ENCODE measurements at regions not wholly inside any gene's neighbourhood (a gene's known extent, or its start where the extent isn't known, plus 50 kb on each side); places are given as distances from the start of the nearest gene placed in this dataset.

DNA sequence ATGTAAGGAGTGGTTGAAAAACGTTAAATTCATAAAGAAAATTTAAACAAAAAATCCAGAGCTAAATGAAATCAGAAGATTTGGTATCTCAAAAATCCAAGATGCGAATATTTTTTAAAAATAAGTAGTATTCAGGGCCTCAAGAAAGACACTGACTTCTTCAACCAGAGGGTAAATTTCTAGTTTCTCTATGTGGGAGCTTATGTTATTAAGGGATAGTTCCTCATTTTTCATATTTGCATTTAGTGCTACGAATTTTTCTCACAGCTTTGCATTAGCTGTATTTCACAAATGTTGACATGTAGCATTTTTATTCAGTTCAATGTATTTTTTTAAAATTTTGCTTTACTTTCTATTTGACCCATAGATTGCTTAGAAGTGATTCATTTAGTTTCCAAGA is 454.7 kb downstream of the CBLN2 start:
- DNase-seq (ENCODE audit: low read depth in 2 of 2) = no peak

DNA sequence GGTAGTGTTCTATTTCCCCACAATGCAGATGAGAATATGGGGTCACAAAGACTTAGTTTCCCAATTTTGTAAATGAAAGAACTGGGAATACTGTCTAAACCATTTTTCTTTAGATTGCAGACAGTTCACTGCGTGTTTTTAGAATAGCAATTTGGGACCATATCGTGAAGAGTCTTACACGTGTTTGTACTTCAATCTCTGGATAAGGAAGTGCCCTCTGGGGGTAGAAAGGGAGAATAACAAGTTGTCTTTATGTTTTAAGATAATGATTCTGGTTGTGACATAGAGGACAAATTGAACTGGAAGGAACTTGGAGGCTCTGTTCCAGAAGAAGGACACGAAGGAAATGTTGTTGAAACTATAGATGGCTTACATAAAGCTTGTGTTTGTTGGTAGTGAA is 457.7 kb downstream of the CBLN2 start:
- no peak for DNase-seq (ENCODE audit: low read depth in 2 of 2)

DNA sequence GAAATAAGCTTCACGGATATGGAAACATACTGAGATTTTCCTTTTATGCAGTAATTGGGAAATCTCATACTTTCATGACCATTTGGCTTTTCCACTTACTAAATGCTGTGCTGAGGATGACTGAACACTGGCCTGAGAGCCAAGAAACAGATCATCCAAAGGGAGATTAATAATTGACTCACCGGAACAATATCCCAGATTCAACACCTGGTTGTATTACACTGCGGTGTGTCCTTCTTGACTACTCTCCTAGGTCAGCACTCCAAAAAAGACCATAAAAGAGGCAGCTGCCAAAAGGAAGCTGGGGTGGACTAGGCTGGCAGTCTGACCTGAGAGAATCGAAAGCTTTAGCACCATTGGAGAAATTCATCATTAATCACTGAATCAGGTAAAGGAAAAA is 469.1 kb downstream of the CBLN2 start:
- DNase-seq (ENCODE audit: low read depth in 2 of 2) = no peak

DNA sequence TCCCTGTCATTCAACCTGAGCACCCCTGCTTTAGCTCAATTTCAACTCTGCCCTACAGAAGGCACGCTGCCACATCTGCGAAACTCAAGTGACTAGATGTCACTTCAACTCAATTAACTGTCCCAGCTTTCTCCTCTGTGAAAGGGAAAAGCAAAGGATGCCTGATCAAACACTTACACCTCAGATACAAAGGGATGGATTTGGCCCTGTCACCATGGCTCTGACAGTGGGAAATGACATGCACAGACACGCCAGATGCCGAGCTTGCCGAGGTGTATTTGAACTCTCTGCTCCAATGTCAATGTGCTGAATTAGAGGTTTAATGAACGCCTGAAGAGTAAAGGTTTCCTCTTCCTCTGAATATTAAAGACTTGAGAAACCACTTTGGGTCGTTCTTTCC is 481.1 kb downstream of the CBLN2 start:
- no peak for DNase-seq (ENCODE audit: low read depth in 2 of 2)

DNA sequence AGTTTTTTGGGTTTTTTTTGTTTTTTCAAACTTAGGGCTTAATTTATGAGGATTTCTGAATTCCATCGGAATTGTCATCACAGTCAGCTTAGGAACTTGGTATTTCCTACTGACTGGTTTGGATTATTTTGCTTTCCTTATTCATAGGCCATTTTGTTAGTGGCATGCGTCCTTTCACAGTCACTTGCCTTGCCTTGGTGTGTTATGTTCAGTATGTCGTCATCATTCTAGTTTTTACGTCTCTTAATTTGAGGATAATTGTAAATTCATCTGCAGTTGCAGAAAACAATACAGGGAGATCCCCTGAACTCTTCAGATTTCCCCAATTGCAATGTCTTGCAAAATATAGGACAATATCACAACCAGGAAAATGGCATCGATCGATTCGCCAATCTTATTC is 485.3 kb downstream of the CBLN2 start:
- no peak for DNase-seq (ENCODE audit: low read depth in 2 of 2)

DNA sequence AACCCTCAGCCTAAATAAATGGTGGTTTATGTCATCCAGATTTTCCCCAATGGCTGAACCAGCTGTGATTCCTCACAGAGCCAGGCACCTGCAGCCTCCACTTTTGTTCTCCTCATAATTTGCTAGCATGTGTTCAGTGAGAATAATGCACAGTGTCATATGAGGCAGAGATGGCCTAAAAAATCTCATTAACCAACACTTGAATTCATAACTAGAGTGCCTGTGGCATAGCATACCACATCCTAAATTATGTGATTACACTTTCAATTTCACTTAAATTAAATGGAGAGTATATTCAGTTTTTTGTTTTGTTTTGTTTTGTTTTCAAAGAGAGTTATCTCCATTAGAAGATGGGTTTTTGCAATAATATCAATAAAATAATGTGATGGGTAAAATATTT is 488.0 kb downstream of the CBLN2 start:
- no peak for DNase-seq (ENCODE audit: low read depth in 2 of 2)

DNA sequence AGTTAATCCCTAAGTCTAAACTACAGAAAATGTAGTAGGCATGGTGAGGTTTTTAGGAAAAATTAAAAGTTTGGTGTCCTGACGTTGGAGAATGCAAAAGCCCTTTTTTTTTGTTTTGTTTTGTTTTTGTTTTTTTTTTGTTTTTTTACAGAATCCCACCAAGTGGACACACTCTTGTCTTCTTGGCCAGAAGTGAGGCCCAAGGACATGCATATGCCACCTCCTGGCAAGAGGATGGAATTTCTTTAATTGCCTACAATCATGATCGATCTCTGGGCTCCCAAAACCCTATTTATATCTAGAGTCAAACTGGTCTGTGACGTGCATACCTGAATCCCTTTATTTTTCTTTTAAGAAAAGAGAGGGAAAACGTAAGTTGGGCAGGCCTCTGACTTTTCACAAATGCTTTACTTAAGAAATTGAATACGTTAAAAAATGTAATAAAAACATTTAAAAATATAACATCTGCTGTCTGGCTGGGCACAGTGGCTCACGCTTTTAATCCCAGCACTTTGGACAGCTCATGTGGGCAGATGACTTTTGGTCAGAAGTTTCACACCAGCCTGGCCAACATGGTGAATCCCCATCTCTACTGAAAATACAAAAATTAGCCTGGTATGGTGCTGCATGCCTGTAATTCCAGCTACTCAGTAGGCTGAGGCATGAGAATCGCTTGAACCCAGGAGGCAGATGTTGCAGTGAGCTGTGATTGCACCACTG is 502.7 kb downstream of the CBLN2 start:
- DNase-seq (ENCODE audit: low read depth in 2 of 2) = no peak

DNA sequence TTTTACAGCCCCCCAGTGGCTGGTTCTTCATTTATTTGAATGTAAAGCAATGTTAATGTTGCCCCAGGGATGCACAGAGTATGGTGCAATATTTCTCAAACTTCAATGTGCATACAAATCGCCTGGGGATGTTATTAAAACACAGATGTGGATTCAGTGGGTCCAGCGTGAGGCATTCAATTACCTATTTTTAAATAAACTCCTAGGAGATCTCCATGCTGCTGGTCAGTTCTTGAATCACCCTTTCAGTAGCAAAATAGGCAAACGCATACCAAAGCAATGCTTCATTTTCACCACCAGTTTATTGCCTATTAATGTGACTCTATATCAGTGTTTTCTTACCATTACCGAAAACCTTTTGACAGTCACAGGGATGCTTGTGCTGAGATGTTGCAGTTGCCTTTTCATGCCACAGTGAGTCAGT is 530.7 kb downstream of the CBLN2 start:
- DNase-seq (ENCODE audit: low read depth in 2 of 2) = no peak

DNA sequence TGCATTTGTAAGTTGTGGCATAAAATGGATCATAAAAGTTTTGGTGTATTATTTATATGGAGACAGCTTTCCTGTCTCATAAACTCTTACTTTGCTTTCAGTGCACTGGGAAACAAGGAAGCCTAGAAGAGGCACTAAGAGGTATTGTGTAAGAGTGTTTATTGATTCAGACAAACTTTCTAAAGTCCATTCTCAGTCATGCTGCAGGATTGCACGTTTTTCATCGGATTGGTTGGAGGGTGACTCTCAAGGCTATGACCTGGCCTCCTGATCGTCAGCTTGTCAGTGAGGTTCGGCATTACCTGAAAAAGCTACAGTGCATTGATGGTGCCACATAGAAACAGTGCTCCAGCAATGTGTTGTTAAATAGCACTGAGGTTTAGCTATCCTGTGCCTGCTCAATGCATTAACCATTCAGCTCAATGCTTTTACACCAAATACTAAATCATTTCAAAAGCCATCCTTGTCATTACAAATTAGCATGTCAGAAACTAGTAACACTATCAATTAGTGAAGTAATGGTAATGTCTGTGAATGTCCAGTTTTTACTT is 545.5 kb downstream of the CBLN2 start:
- no peak for DNase-seq (ENCODE audit: low read depth in 2 of 2)

DNA sequence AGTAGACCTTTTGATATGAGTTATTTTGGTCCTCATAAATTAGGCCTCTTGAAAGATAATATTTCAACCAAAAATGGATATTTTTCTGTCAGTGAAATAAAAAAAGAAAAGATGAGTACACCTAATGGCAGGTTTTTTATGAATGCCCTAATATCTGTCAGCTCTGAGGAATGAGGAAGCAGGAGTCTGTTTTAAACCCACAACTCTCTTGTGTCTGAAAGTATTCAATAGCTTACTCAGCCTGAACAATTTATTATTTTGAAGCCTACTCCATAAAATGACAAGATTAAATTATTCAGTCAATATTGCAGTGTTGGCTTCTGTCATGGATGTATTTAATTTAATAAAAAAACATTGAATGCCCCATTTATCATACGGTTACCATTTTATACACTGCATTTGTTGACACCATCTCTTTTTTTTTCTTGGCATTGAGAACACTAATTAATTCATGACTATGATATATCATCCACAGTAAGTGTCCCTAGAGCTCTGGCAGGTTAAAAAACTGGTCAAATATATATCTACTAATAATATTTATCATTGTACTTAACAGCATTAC is 548.2 kb downstream of the CBLN2 start:
- DNase-seq (ENCODE audit: low read depth in 2 of 2) = no peak

DNA sequence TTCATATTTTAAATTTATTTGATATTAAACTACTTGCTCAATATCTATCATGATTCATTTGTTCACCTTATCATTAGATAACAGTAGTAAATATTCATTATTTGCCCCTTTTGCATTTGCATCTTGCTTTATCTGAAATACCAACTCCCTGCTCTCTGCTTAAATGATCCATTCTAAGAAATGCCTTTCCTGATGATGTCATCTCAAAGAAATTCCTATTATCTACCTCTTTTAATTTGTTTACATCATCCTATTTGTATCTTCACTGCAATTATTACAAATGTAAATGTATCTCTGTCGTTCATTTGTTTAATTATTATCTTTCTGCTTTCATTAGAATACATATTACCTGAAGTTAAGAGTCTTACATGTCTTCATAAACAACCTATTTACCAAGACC is 549.9 kb downstream of the CBLN2 start:
- no peak for DNase-seq (ENCODE audit: low read depth in 2 of 2)

DNA sequence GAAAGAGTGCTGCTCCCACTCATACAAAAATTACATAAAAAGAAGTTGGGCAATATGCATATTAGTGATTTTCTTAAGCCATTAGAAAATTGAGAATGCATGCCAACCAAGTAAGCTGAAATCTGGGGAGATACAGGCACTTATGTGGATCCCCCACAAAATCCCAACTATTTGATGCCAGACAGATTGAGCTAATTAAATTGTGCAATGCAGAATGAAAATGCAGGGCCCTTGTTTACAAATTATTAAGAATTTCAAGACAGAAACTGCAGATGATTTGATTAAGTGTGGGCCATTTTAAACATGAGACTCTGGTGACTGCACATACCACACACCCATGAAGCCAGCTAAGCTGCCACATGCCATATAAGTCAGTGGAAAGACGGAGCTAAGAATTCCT is 554.5 kb downstream of the CBLN2 start:
- DNase-seq (ENCODE audit: low read depth in 2 of 2) = no peak

DNA sequence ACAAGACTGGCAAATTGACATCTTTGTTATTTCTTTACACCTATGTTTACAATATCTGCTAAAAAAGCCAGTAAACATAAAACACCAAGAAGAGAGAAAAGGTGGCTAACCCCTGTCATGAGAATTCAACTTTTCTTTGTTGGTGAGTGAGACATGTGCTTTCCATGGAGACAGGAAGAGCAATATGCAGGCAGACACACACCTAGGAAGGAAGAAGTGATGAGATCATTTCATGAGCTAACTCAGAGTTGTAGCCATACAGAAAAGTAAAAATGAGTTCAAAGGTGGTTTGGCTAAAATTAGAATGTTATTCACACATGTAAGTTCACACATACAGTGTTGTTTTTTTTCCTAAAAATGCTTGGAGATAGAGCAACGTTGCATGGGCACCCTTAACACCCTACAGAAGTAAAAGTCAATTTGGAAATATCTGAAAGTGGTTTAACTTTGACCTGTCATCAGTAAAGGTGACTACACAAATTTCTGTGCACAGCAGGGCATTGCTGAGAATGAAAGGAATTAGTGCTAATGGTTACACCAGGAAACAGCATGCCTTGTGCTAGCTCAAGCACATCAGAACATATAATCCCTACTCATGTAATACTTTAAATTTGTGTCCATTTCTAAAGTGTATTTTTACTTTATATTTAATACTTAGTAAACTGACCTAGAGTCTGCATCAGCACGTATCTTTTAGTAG is 557.6 kb downstream of the CBLN2 start:
- no peak for DNase-seq (ENCODE audit: low read depth in 2 of 2)

DNA sequence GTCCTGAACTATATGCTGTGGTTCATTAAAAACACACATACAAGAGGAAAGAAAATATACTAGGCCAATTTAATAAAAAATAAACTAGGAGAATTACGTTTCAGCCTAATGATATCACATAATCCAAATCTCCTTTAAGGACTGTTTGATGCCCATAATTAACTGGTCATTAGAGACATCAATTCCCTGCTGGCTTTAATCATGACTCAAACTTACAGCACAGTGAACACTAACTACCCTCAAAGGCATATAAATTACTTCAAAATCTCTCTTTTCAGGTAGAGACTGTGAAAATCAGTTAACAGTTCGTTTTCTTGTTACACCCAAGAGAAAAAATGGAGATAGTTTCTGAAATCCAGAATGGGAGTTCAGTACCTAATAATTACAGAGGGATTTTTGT is 567.4 kb downstream of the CBLN2 start:
- DNase-seq (ENCODE audit: low read depth in 2 of 2) = no peak

DNA sequence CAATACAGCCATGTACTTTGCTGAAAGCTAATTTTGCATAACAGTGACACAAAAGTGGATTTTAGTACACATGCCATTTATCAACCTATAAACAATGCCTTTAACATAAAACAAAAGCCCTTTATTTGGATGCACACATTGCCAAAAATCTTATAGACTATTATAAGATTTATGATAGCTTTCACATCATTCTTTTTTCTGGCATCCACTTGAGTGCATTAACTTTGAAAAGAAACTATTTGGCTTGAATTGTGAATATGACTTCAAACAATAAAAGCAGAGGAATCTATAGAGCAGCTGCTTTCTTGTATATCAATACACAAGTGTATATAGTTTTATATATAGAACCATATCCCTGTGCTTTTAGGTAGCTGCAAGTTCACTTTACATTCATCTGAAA is 577.4 kb downstream of the CBLN2 start:
- DNase-seq (ENCODE audit: low read depth in 2 of 2) = no peak

DNA sequence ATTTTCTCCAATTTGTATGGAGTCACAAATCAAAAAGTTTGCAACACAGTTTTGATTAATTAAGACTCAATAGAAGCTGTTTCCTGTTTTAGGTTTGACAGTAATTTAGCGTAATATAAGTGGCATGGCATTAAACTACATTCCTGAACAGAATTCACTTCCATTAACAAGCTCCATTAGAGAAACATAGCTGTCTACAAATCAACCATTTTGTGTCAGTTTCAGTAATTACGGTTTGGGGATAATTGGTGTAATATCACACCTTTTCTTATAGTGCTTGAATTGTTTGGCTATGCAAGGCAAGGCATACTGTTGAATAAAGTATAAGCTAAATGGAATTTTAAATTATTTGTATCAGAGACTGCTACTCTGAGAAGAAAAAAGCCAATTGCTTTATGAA is 585.5 kb downstream of the CBLN2 start:
- DNase-seq (ENCODE audit: low read depth in 2 of 2) = no peak

DNA sequence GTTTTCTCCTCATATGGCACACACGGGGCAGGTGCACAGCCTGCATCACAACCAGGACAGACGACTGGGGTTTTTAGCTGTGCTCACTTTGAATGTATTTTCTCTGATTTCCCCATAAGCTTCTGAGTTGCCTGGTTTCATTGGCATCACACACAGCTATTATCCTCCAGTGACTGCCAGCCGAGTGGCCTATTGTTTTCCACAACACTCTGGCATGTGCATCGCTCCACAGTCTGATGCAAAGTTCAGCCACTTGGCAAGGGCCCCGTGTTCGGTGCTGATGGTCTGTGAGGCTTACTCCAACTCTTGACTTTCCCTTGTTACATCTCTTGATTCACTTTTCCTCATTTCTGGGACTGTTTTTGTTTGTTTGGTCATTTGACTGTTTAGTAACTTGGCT is 593.1 kb downstream of the CBLN2 start:
- no peak for DNase-seq (ENCODE audit: low read depth in 2 of 2)

DNA sequence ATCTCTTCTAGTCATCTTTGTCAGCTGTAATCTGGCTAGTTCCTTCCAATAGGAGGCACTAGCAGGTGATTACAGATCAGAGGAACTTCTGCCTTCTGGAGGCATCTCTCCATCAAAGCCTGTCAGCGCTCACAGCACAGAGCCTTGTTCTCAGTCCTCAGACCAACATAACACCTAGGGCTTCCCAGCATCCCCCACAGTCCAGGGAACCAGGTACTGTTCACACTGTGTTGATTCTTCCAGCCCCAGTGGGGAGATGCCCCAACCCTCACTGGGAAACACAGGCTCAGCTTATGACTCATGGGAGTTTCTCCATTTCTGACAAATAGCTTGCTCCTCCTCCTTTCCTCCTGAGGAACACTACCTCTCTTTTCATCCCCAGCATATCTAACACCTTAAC is 601.7 kb downstream of the CBLN2 start:
- DNase-seq (ENCODE audit: low read depth in 2 of 2) = no peak

DNA sequence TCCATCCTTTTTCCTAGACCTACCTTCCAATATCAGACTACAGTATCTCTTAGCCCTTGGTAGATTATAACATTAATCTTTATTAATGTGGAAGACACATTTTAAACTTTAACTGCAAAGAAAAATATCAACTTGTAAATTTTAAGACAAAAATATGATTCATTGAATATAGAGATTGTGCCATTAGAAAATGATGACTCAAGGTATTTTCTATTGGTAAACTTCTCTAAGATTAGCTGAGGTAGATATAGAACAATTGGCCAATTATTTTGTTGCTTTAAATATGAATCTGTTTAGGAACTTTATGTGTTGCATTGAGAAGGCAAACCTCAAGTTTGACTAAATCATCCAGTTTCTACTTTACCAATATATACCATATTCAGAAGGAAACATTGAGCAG is 604.7 kb downstream of the CBLN2 start:
- no peak for DNase-seq (ENCODE audit: low read depth in 2 of 2)

DNA sequence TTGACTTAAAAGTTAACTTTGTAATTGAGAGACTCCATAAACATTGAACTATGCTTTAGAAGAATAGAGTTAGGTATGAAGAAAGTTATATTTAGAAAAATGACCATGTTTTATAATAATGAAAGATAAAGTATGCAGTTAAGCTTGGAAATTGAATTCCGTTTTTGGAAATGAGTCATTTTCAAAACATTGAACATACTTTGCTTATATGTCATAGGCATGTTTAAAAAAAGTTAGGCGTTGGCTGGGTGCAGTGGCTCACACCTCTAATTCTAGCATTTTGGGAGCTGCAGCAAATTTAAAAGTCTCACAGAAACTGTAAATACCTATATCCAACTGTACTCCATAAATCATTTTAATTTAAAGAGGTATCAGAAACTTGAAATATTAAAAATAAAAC is 607.4 kb downstream of the CBLN2 start:
- DNase-seq (ENCODE audit: low read depth in 2 of 2) = no peak

DNA sequence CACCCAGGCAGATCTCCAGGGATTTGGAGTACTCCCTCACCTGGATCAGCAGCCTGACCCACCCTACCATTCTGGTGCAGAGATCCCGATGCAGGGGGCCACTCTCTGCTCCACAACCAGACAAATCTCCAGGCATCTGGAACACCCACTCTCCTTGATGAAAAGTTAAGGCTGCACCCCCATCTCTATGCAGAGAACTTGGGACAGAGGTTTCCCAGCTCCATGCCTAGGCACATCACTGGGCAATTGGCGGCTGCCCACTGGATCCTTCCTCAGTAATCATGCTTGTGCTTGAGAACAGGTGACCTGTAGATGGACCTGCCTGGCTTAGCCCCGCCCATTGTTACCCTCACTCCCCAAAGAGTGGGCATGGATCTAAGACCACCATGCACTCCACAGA is 624.9 kb downstream of the CBLN2 start:
- no peak for DNase-seq (ENCODE audit: low read depth in 2 of 2)

DNA sequence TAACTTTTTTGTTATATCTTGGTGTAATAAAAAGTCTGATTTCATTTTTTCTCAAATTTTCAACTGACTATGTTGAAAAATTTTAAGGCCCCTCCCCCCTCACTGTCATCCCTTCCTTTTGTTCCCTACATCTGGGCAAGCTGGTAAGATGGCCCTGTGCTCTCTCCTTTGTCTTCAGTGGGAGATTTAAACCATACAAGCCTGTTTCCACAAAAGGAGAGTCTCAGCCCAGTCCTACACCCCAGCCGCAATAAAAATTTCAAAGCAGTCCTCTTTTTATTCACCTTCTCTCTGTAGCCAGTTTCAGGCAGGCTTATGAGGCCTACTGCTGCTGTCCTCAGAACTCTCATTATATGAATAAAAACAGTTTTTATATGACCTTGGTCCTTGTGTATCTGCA is 630.5 kb downstream of the CBLN2 start:
- no peak for DNase-seq (ENCODE audit: low read depth in 2 of 2)

DNA sequence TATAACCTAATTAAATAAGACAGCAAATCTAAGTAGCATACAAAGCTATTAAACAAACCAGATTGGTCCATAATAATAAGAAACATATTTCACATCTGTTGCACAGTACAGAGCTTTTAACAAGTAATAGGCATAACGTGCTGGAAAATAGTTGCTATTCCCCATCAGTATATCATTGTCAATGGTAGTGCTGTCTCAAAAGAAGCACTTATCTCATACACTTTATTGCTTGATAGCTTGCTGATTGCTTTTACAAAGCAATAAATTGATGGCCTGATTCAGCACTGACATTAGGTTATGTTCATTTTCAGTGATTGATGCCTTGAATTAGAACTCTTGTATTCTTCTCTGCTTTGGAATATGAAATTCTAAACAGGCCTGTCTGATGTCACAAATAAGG is 641.7 kb downstream of the CBLN2 start:
- no peak for DNase-seq (ENCODE audit: low read depth in 2 of 2)

Data from activated CD8-positive, alpha-beta memory T cell treated with anti-CD3 and anti-CD28 coated beads for 4 hours (primary cell).